ENCODE measurements at regions not wholly inside any gene's neighbourhood (a gene's known extent, or its start where the extent isn't known, plus 50 kb on each side); places are given as distances from the start of the nearest gene placed in this dataset.
"Not testable (repeated sequence)": the region's sequence is repeated elsewhere in the genome, so short reads cannot be mapped to it uniquely, and the experiment has no call there.

DNA sequence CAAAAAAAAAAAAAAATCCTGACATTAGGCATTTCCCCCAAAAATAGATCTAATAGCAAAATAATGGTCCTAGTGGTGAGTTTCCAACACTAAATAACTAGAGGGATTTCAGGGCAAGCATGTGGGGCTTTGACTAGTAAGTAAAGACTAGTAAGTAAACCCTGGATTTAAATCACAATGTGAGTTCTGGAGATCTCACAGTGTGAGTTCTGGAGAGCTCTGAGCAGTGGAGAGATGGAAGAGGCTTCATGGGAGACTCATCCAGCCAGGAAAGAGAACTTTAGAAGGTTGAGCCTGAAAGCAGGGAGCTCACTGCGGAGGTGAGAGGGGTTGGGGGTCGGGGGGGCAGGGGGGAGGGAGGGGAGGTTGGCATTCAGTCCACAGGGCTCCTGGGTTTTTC is 373.4 kb downstream of the SPATA31A1 start:
- not testable (repeated sequence) for TF ChIP-seq ARNTL (CRISPR knock-in tag; IDR thresholded peaks at IDR 0.05; ENCODE audit: borderline replicate concordance, low read depth); ZNF70 (CRISPR knock-in tag; IDR thresholded peaks at IDR 0.05); BACH2 (CRISPR knock-in tag; IDR thresholded peaks at IDR 0.05; ENCODE audit: borderline replicate concordance); RARB (CRISPR knock-in tag; IDR thresholded peaks at IDR 0.05); TOX (CRISPR knock-in tag; IDR thresholded peaks at IDR 0.05; ENCODE audit: borderline replicate concordance); ISL1 (CRISPR knock-in tag; IDR thresholded peaks at IDR 0.05); GLIS3 (CRISPR knock-in tag; IDR thresholded peaks at IDR 0.05); ZFP3 (CRISPR knock-in tag; IDR thresholded peaks at IDR 0.05); OSR1 (CRISPR knock-in tag; IDR thresholded peaks at IDR 0.05); ZNF8 (CRISPR knock-in tag; IDR thresholded peaks at IDR 0.05); ZNF565 (CRISPR knock-in tag; conservative IDR thresholded peaks at IDR 0.05; ENCODE audit: low read depth); ZFP30 (CRISPR knock-in tag; IDR thresholded peaks at IDR 0.05); PATZ1 (CRISPR knock-in tag; IDR thresholded peaks at IDR 0.05; ENCODE audit: borderline replicate concordance)
- TF ChIP-seq, protein P1, sequence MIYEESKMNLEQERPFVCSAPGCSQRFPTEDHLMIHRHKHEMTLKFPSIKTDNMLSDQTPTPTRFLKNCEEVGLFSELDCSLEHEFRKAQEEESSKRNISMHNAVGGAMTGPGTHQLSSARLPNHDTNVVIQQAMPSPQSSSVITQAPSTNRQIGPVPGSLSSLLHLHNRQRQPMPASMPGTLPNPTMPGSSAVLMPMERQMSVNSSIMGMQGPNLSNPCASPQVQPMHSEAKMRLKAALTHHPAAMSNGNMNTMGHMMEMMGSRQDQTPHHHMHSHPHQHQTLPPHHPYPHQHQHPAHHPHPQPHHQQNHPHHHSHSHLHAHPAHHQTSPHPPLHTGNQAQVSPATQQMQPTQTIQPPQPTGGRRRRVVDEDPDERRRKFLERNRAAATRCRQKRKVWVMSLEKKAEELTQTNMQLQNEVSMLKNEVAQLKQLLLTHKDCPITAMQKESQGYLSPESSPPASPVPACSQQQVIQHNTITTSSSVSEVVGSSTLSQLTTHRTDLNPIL (CRISPR knock-in tag; IDR thresholded peaks at IDR 0.05; ENCODE audit: low read depth): not testable (repeated sequence)

Data from SK-N-SH treated with all-trans-retinoic acid at 6 μM for 48 hours (cell line).